Hepatocyte (in vitro differentiated cells): ENCODE measurements at regions not wholly inside any gene's neighbourhood (a gene's known extent, or its start where the extent isn't known, plus 50 kb on each side); places are given as distances from the start of the nearest gene placed in this dataset.
"Not testable (repeated sequence)": the region's sequence is repeated elsewhere in the genome, so short reads cannot be mapped to it uniquely, and the experiment has no call there.

Experiments used
- DNase-seq: peaks from one replicate; pipeline ENCODE4 v3.0.0-alpha.2; 2016; ENCODE audit warnings: low spot score
- H2AFZ ChIP-seq: fragments of 200-600 bp; sonication (generic); 2 replicates; pipeline ENCODE4 v1.6.0; 2016; ENCODE audit warnings: antibody characterized with exemption, mild to moderate bottlenecking
- H3K27ac ChIP-seq: fragments of 200-600 bp; sonication (generic); 2 replicates; pipeline ENCODE4 v1.5.1; 2016; ENCODE audit warnings: mild to moderate bottlenecking
- H3K27me3 ChIP-seq: fragments of 200-600 bp; sonication (generic); 2 replicates; pipeline ENCODE4 v1.6.1; 2016
- H3K36me3 ChIP-seq: fragments of 200-600 bp; sonication (generic); replicated peaks from 2 replicates; pipeline ENCODE4 v1.5.1; 2016; ENCODE audit warnings: low read depth; ENCODE audit not compliant: insufficient read depth
- H3K4me1 ChIP-seq: fragments of 200-600 bp; sonication (generic); 2 replicates; pipeline ENCODE4 v1.5.1; 2016; ENCODE audit warnings: mild to moderate bottlenecking, moderate library complexity; ENCODE audit not compliant: insufficient read depth
- H3K4me2 ChIP-seq: fragments of 200-600 bp; sonication (generic); 2 replicates; pipeline ENCODE4 v1.6.0; 2016
- H3K4me3 ChIP-seq: fragments of 200-600 bp; sonication (generic); 2 replicates; pipeline ENCODE4 v1.5.1; 2016; ENCODE audit warnings: mild to moderate bottlenecking
- H3K79me2 ChIP-seq: fragments of 200-600 bp; sonication (generic); 2 replicates; pipeline ENCODE4 v1.6.0; 2017; ENCODE audit warnings: mild to moderate bottlenecking
- H3K9me2 ChIP-seq: fragments of 200-600 bp; sonication (generic); replicated peaks from 2 replicates; pipeline ENCODE4 v1.6.0; 2017; ENCODE audit warnings: mild to moderate bottlenecking; ENCODE audit not compliant: insufficient read depth
- H3K9me3 ChIP-seq: fragments of 200-600 bp; sonication (generic); 2 replicates; pipeline ENCODE4 v1.5.1; 2016; ENCODE audit warnings: low read depth, mild to moderate bottlenecking
- H4K20me1 ChIP-seq: fragments of 200-600 bp; sonication (generic); 2 replicates; pipeline ENCODE4 v1.6.0; 2016; ENCODE audit warnings: mild to moderate bottlenecking; ENCODE audit not compliant: insufficient read depth, poor library complexity, severe bottlenecking
- EZH2 ChIP-seq: fragments of 200-600 bp; sonication (generic); IDR thresholded peaks from 2 replicates; pipeline ENCODE4 v1.6.1; 2016; ENCODE audit warnings: antibody characterized with exemption, mild to moderate bottlenecking, borderline replicate concordance
- EZH2phosphoT487 ChIP-seq: fragments of 200-600 bp; sonication (generic); IDR thresholded peaks from one replicate; pipeline ENCODE4 v1.6.1; 2018; ENCODE audit warnings: antibody characterized with exemption, mild to moderate bottlenecking, low read depth, moderate library complexity; ENCODE audit not compliant: unreplicated experiment, severe bottlenecking
- WGBS: methylation state at CpG from one replicate; pipeline ENCODE4 v1.1.6; 2016; ENCODE audit warnings: low lambda C conversion rate; ENCODE audit errors: missing lambda C conversion rate; 5-methylcytosine and 5-hydroxymethylcytosine counted together
- TF ChIP-seq, protein P1 (sequence below): fragments of 200-600 bp; sonication (generic); IDR thresholded peaks from 2 replicates; pipeline ENCODE4 v1.5.1; 2016; ENCODE audit warnings: antibody characterized with exemption, mild to moderate bottlenecking; ENCODE audit not compliant: poor library complexity

DNA sequence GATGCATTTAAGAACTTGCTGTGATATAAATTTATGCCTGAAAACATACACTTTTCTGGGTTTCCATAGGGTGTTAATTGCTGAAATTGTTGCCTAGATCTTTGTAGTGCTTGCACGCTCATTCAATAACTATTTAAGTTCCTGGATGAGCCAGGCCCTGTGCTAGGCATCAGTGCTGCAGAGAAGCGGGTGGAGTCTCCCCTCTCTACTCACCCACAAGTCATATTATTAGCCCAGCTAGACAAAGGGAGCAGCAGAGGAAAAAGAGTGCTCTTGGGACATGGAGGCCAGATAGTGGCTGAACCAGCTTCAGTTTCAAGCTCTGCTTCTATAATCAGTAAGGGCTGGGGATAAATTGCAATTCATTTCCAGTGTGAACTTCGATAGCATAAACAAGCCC lies 329.1 kb downstream of the TFAP2B start:
- Histone ChIP-seq H2AFZ (no peak overlapping the region), H3K27me3 (no peaks in the 10 kb centered on the region), H3K4me3 (no peak overlapping the region), H3K4me1 (no peaks in the 10 kb centered on the region), H3K36me3 (no peaks in the 10 kb centered on the region), H3K4me2 (no peak overlapping the region), H3K27ac (no peak overlapping the region), H4K20me1 (no peaks in the 10 kb centered on the region), H3K79me2 (no peaks in the 10 kb centered on the region), H3K9me2 (no peaks in the 10 kb centered on the region), H3K9me3 (no peaks in the 10 kb centered on the region)
- TF ChIP-seq EZH2, result no peak
- no peak for TF ChIP-seq EZH2phosphoT487
- TF ChIP-seq, protein P1, sequence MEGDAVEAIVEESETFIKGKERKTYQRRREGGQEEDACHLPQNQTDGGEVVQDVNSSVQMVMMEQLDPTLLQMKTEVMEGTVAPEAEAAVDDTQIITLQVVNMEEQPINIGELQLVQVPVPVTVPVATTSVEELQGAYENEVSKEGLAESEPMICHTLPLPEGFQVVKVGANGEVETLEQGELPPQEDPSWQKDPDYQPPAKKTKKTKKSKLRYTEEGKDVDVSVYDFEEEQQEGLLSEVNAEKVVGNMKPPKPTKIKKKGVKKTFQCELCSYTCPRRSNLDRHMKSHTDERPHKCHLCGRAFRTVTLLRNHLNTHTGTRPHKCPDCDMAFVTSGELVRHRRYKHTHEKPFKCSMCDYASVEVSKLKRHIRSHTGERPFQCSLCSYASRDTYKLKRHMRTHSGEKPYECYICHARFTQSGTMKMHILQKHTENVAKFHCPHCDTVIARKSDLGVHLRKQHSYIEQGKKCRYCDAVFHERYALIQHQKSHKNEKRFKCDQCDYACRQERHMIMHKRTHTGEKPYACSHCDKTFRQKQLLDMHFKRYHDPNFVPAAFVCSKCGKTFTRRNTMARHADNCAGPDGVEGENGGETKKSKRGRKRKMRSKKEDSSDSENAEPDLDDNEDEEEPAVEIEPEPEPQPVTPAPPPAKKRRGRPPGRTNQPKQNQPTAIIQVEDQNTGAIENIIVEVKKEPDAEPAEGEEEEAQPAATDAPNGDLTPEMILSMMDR, result no peak
- DNase-seq, result no peak
- 88% methylated on average over 3 of the region's 3 CpGs for WGBS

DNA sequence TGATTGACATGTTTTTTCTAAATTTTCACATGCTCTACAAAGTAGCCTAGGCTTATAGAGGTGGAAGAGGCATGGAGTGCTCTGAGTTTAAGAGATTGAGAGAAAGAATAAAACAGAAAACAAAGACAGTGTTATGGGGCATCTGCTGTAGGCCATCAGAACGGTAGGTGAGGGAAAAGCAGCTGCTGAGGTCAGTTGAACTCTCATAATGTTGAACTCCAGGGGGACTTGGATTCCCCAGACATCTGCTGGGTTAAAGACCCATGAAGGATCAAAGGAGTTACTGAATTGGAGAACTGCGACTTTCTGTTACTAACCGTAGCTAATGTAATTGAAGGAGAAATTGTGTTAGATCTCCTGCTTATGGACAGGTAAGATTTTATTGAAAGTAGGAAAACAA lies 333.9 kb downstream of the TFAP2B start:
- H3K4me3 ChIP-seq, result no peak overlapping the region
- WGBS, result 38% methylated on average over 3 of the region's 3 CpGs
- no peak for DNase-seq
- H3K36me3 ChIP-seq, result no peaks in the 10 kb centered on the region
- no peaks in the 10 kb centered on the region for H3K9me2 ChIP-seq
- H2AFZ ChIP-seq, result no peak overlapping the region
- no peaks in the 10 kb centered on the region for H3K79me2 ChIP-seq
- H3K9me3 ChIP-seq, result no peaks in the 10 kb centered on the region
- H3K4me2 ChIP-seq, result no peak overlapping the region
- no peaks in the 10 kb centered on the region for H4K20me1 ChIP-seq
- no peaks in the 10 kb centered on the region for H3K27me3 ChIP-seq
- no peak overlapping the region for H3K27ac ChIP-seq
- no peaks in the 10 kb centered on the region for H3K4me1 ChIP-seq
- TF ChIP-seq EZH2phosphoT487, result no peak

DNA sequence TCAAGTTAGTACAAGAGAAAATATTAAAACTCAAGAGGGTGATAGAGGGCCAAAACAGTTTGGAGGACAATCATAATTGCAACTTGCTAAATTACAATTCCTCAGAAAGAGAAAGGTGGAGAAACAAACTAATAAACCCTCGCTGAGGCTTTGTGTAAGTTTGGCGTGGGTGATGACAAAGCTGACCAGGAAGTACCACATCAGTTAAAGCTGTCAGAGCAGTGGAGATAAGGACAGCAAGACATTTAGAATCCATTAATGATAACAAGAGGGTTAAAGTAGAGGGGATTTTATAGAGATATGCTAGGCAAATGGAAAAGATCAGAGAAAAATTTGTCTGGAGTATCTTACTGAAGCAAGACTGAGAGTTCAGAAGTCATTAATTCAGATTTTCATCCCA lies 334.4 kb downstream of the TFAP2B start:
- no peak for DNase-seq
- WGBS, result 11% methylated on average over 2 of the region's 2 CpGs

DNA sequence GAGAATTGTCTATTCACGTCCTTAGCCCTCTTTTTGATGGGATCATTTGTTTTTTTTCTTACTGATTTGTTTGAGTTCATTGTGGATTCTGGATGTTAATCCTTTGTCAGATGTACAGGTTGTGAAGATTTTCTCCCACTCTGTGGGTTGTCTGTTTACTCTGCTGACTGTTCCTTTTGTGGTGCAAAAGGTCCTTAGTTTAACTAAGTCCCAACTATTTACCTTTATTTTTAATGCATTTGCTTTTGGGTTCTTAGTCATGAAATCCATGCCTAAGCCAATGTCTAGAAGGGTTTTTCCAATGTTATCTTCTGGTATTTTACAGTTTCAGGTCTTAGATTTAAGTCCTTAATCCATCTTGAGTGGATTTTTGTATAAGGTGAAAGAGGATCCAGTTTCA lies 336.3 kb downstream of the TFAP2B start:
- not testable (repeated sequence) for DNase-seq, H2AFZ ChIP-seq, H3K36me3 ChIP-seq, H3K79me2 ChIP-seq, H3K4me2 ChIP-seq, H3K9me2 ChIP-seq, H3K4me1 ChIP-seq, H3K4me3 ChIP-seq, H3K27ac ChIP-seq, H3K9me3 ChIP-seq, H4K20me1 ChIP-seq, H3K27me3 ChIP-seq
- WGBS, result 70% methylated on average over 1 of the region's 1 CpG

More for the DNA sequence above, 334.4 kb downstream of the TFAP2B start:
- H3K36me3 ChIP-seq, result no peaks in the 10 kb centered on the region
- H4K20me1 ChIP-seq, result no peaks in the 10 kb centered on the region
- H3K9me2 ChIP-seq, result no peaks in the 10 kb centered on the region
- H3K4me1 ChIP-seq, result no peaks in the 10 kb centered on the region
- no peaks in the 10 kb centered on the region for H3K79me2 ChIP-seq
- TF ChIP-seq, protein P1, result no peak
- TF ChIP-seq EZH2phosphoT487, result no peak
- no peak for TF ChIP-seq EZH2
- no peaks in the 10 kb centered on the region for H3K9me3 ChIP-seq
- H3K27me3 ChIP-seq, result no peaks in the 10 kb centered on the region
- no peak overlapping the region for H3K4me3 ChIP-seq
- no peak overlapping the region for H3K4me2 ChIP-seq
- H3K27ac ChIP-seq, result no peak overlapping the region
- no peak overlapping the region for H2AFZ ChIP-seq

DNA sequence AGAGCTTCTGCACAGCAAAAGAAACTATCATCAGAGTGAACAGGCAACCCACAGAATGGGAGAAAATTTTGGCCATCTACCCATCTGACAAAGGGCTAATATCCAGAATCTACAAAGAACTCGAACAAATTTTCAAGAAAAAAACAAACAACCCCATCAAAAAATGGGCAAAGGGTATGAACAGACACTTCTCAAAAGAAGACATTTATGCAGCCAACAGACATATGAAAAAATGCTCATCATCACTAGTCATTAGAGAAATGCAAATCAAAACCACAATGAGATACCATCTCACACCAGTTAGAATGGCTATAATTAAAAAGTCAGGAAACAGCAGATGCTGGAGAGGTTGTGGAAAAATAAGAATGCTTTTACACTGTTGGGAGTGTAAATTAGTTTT lies 340.6 kb downstream of the TFAP2B start:
- H3K79me2 ChIP-seq, result not testable (repeated sequence)

More for the DNA sequence above, 340.6 kb downstream of the TFAP2B start:
- 81% methylated on average over 1 of the region's 1 CpG for WGBS
- not testable (repeated sequence) for H3K4me1 ChIP-seq, H3K36me3 ChIP-seq, DNase-seq, H3K4me3 ChIP-seq, H3K27me3 ChIP-seq, H3K4me2 ChIP-seq, H3K27ac ChIP-seq, H3K9me3 ChIP-seq, H3K9me2 ChIP-seq, H2AFZ ChIP-seq, H4K20me1 ChIP-seq
